HCT116 (cell line): ENCODE measurements at regions not wholly inside any gene's neighbourhood (a gene's known extent, or its start where the extent isn't known, plus 50 kb on each side); places are given as distances from the start of the nearest gene placed in this dataset.

Source experiments
- ATAC-seq: fragments of 200-7000 bp; cut with Tn5 transposase; 2 replicates; pipeline ENCODE4 v1.9.1; 2020; ENCODE audit warnings: mild to moderate bottlenecking, moderate library complexity
- BruUV-seq: library from RNA; stranded (reverse); fragments of 400-500 nt; replicated peaks from 2 replicates; lab custom pipeline; 2021; lab: Mats Ljungman, UMichigan
- CTCF ChIA-PET: fragments of 300-600 bp; sonication (Branson Sonifier 250); formaldehyde crosslinking; loops from one replicate; lab custom pipeline; 2021; ENCODE audit warnings: antibody characterized with exemption; lab: Charles Lee
- POLR2A ChIA-PET: fragments of 300-600, 350-600 bp; sonication (Branson Sonifier 250); formaldehyde crosslinking; loops from one replicate; lab custom pipeline; 2021; ENCODE audit warnings: antibody characterized with exemption; lab: Charles Lee
- RAD21 ChIA-PET, 2 experiments: fragments of 300-600 bp; sonication (Branson Sonifier 250); formaldehyde crosslinking; loops; one replicate each; lab custom pipeline; 2023; ENCODE audit warnings: low total read pairs in 2 of 2; ENCODE audit not compliant: uncharacterized antibody in 2 of 2, unreplicated experiment in 2 of 2, low non-redundant PET in 1 of 2; lab: Charles Lee
- DNase-seq: peaks from one replicate; pipeline ENCODE4 v3.0.0-alpha.2; 2010; ENCODE audit warnings: low read depth, low spot score
- H2AFZ ChIP-seq: fragments of 200-600 bp; shearing (Covaris generic), sonication (generic); 2 replicates; pipeline ENCODE4 v1.6.1; 2017; ENCODE audit warnings: low read depth, mixed run types, mixed read lengths, antibody characterized with exemption, low read length; ENCODE audit not compliant: poor library complexity, severe bottlenecking
- H3K27ac ChIP-seq: 2 replicates; pipeline ENCODE4 v1.5.1; 2012; ENCODE audit warnings: low read depth, low read length
- H3K27me3 ChIP-seq: fragments of 200-600 bp; sonication (generic); 2 replicates; pipeline ENCODE4 v1.6.1; 2016; ENCODE audit warnings: mixed run types, low read length, mixed read lengths; ENCODE audit not compliant: insufficient read depth
- H3K36me3 ChIP-seq, 2 experiments: fragments of 200-500 bp in 1 of 2; fragments of 200-600 bp in 1 of 2; sonication (Bioruptor generic) in 1 of 2; sonication (generic) in 1 of 2; 2 replicates each; pipeline versions ENCODE4 v1.5.1 to v1.6.1; 2014 to 2016; ENCODE audit warnings: low read length in 2 of 2, inconsistent platforms in 1 of 2, mixed read lengths in 1 of 2, mixed run types in 1 of 2; ENCODE audit not compliant: insufficient read depth in 2 of 2, control insufficient read depth in 1 of 2
- H3K4me1 ChIP-seq, 2 experiments: fragments of 200-600 bp in 1 of 2; sonication (generic) in 1 of 2; 2 replicates each; pipeline versions ENCODE4 v1.5.1 to v1.6.1; 2012 to 2017; ENCODE audit warnings: low read length in 2 of 2, inconsistent platforms in 1 of 2, mild to moderate bottlenecking in 1 of 2, mixed read lengths in 1 of 2, mixed run types in 1 of 2, moderate library complexity in 1 of 2; ENCODE audit not compliant: insufficient read depth in 2 of 2, control insufficient read depth in 1 of 2
- H3K4me2 ChIP-seq: fragments of 200-600 bp; sonication (generic); 2 replicates; pipeline ENCODE4 v1.6.1; 2017; ENCODE audit warnings: mixed run types, low read length, mixed read lengths
- H3K4me3 ChIP-seq, 2 experiments: fragments of 200-600 bp in 1 of 2; sonication (generic) in 1 of 2; replicated peaks in 1 of 2; 2 replicates each; pipeline ENCODE4 v1.5.1; 2011 to 2016; ENCODE audit warnings: low read length in 2 of 2, control low read depth in 1 of 2, low read depth in 1 of 2, mild to moderate bottlenecking in 1 of 2, mixed read lengths in 1 of 2, mixed run types in 1 of 2
- H3K79me2 ChIP-seq: fragments of 200-600 bp; sonication (generic); 2 replicates; pipeline ENCODE4 v1.6.1; 2017; ENCODE audit warnings: mild to moderate bottlenecking, mixed run types, low read length, moderate library complexity, mixed read lengths; ENCODE audit not compliant: insufficient read depth
- H3K9ac ChIP-seq: fragments of 200-600 bp; sonication (generic); 2 replicates; pipeline ENCODE4 v1.6.1; 2016; ENCODE audit warnings: low read length, mixed read lengths
- H3K9me2 ChIP-seq: fragments of 200-600 bp; sonication (generic), shearing (Covaris generic); 2 replicates; pipeline ENCODE4 v1.6.1; 2017; ENCODE audit warnings: mixed run types, mild to moderate bottlenecking, moderate library complexity; ENCODE audit not compliant: insufficient read depth
- H3K9me3 ChIP-seq, 2 experiments: fragments of 200-500 bp in 1 of 2; fragments of 200-600 bp in 1 of 2; sonication (Bioruptor generic) in 1 of 2; sonication (generic) in 1 of 2; 2 replicates each; pipeline ENCODE4 v1.6.1; 2014 to 2017; ENCODE audit warnings: low read length in 2 of 2, mixed read lengths in 2 of 2, inconsistent platforms in 1 of 2, low read depth in 1 of 2, mild to moderate bottlenecking in 1 of 2, mixed run types in 1 of 2, moderate library complexity in 1 of 2; ENCODE audit not compliant: control insufficient read depth in 1 of 2, insufficient read depth in 1 of 2
- H4K20me1 ChIP-seq: fragments of 200-600 bp; sonication (generic), shearing (Covaris generic); 2 replicates; pipeline ENCODE4 v1.6.1; 2017; ENCODE audit warnings: mixed run types, mild to moderate bottlenecking, moderate library complexity; ENCODE audit not compliant: insufficient read depth
- EGR1 ChIP-seq: IDR thresholded peaks from 2 replicates; pipeline ENCODE4 v1.6.1; 2012; ENCODE audit warnings: low read depth
- ELF1 ChIP-seq: IDR thresholded peaks from 2 replicates; pipeline ENCODE4 v1.6.1; 2012; ENCODE audit warnings: low read depth, borderline replicate concordance
- EZH2phosphoT487 ChIP-seq: fragments of 200-600 bp; IDR thresholded peaks from 2 replicates; pipeline ENCODE4 v1.6.1; 2018; ENCODE audit warnings: antibody characterized with exemption, borderline replicate concordance
- FOSL1 ChIP-seq: IDR thresholded peaks from 2 replicates; pipeline ENCODE4 v1.6.1; 2012; ENCODE audit warnings: low read depth
- POLR2AphosphoS5 ChIP-seq: IDR thresholded peaks from 2 replicates; pipeline ENCODE4 v1.6.1; 2011; ENCODE audit warnings: mild to moderate bottlenecking, low read depth, low read length, moderate library complexity
- RAD21 ChIP-seq: IDR thresholded peaks from 2 replicates; pipeline ENCODE4 v1.6.1; 2012; ENCODE audit warnings: low read depth, mild to moderate bottlenecking
- SIN3A ChIP-seq: IDR thresholded peaks from 2 replicates; pipeline ENCODE4 v1.6.1; 2012; ENCODE audit warnings: low read depth
- SP1 ChIP-seq: IDR thresholded peaks from 2 replicates; pipeline ENCODE4 v1.6.1; 2012; ENCODE audit warnings: low read depth
- ZBTB33 ChIP-seq: IDR thresholded peaks from 2 replicates; pipeline ENCODE4 v1.6.1; 2011; ENCODE audit warnings: mild to moderate bottlenecking, low read length, moderate library complexity; ENCODE audit not compliant: insufficient replicate concordance; ENCODE audit errors: extremely low read depth
- ZFX ChIP-seq: fragments of 450-650 bp; IDR thresholded peaks from 2 replicates; pipeline ENCODE4 v1.6.1; 2017
- ZNF274 ChIP-seq: fragments of 200-500 bp; sonication (Bioruptor generic); IDR thresholded peaks from 2 replicates; pipeline ENCODE4 v1.6.1; 2014; ENCODE audit warnings: mild to moderate bottlenecking, low read depth, low read length, inconsistent platforms
- intact Hi-C: fragments of 100-400 bp; cut with micrococcal nuclease; formaldehyde crosslinking; loops from 2 replicates; pipeline ENCODE4 v1.10.0; 2022

DNA sequence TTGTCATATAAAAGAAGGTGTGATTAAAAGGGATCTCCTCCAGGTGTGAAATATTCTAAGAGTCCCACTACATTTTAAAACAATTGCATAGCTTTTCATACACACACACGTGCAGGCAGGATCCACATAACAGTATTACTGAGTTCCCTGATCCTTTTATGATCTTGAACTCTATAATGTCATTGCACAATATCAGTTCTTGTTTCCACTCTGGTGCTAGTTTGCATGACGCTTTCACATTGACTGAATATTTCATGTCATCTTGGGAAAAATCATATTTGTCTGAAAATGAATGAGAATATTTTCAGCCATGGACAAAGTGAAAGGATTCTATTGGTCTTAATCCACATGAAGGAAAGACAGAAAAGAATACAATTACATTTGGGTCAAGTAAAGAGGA, 703.8 kb downstream of the CDH8 start:
- Histone ChIP-seq H3K27ac (no peak overlapping the region), H2AFZ (no peak overlapping the region), H3K4me1 (no peaks in the 10 kb centered on the region), H3K9ac (no peak overlapping the region), H3K79me2 (no peaks in the 10 kb centered on the region), H3K27me3 (no peaks in the 10 kb centered on the region), H3K4me3 (no peak overlapping the region), H4K20me1 (no peaks in the 10 kb centered on the region), H3K36me3 (no peaks in the 10 kb centered on the region), H3K9me2 (no peaks in the 10 kb centered on the region), H3K9me3 (peaks cover 4 to 18% of the 10 kb centered on the region in 2 experiments; a peak in 1 of 4 replicates), H3K4me2 (no peak overlapping the region)
- ATAC-seq: no peak
- RAD21 ChIA-PET: no interaction called here
- CTCF ChIA-PET: no interaction called here
- no peak for DNase-seq
- intact Hi-C loops: loop anchor here (10.0 kb wide), 1 partner anchor 58 kb away; no protein-coding TSS in a partner anchor
- no peak for TF ChIP-seq RAD21
- no peak for TF ChIP-seq FOSL1
- TF ChIP-seq ZNF274: no peak
- no peak for TF ChIP-seq ELF1
- no peak for TF ChIP-seq SP1
- no peak for TF ChIP-seq EZH2phosphoT487
- no peak for TF ChIP-seq ZFX
- no peak for TF ChIP-seq ZBTB33
- TF ChIP-seq EGR1: no peak
- no peak for TF ChIP-seq POLR2AphosphoS5
- no peak for TF ChIP-seq SIN3A
- POLR2A ChIA-PET: no interaction called here
- BruUV-seq: no TSS peak
